DMS79 (cell line): ENCODE measurements at regions not wholly inside any gene's neighbourhood (a gene's known extent, or its start where the extent isn't known, plus 50 kb on each side); places are given as distances from the start of the nearest gene placed in this dataset.
"Not testable (repeated sequence)": the region's sequence is repeated elsewhere in the genome, so short reads cannot be mapped to it uniquely, and the experiment has no call there.

Source experiments
- DNase-seq: peaks from one replicate; lab custom pipeline; 2025; lab: John Stamatoyannopoulos, UW

DNA sequence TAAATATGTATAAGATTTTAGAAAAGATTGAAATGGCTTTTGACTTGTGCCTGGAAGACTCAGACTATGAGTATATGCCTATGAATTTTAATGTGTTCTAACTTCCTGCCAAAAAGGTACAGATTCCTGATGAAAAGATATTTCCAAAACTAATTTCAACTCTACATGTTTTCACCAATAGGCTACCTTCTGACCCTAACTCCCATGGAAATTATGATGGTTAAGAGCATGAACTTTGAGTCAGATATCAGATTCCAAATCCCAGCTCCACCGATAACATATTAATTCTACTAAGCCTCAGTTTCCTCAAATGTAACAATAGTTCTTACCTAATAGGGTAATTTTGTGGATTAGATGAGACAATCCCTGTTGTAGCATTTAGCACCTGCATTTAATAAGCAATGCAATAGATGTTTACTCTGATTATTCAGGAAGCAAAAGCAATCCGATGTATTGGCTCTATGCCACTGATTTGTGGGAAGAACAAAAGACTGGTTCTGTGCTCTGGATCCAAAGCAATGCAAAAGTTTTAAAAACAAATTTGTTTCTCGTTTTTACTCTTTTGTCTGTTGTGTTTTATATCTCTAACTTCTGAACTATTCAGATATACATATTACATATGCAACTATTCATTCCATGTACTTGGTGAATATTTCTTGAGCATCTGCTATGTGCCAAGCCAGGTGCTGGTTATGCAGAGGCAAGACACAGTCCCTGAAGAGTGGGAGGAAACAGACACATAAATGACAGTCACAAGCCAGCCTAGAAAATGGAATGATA lies 115.4 kb downstream of the GATA6 start:
- DNase-seq: no peak

DNA sequence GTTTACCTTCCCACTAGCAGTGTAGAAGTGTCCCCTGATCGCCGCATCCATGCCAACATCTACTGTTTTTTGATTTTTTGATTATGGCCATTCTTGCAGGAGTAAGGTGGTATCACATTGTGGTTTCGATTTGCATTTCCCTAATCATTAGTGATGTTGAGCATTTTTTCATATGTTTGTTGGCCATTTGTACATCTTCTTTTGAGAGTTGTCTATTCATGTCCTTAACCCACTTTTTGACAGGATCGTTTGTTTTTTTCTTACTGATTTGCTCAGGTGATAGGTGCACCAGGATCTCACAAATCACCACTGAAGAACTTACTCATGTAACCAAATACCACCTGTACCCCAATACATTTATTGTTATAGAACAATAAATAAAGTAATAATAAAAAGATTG lies 114.5 kb downstream of the GATA6 start:
- not testable (repeated sequence) for DNase-seq

DNA sequence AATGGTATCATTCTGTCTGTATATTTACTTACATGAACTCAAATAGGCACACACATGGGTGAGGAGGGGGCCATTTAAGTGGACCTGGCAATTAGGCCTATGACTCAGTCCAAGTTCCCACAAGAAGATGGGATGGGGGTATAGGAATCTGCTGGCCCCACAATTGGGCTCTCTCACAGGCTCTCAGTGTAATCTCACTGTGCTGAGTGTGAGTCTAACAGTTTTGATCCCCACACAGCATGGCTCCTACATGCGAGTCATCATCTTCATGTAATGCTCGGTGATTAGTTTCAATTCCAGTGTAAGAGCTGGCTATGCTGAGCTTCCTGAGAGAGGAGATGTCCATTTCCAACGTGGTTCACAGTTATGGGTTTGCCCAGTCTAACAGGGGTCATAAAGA lies 114.0 kb downstream of the GATA6 start:
- no peak for DNase-seq

DNA sequence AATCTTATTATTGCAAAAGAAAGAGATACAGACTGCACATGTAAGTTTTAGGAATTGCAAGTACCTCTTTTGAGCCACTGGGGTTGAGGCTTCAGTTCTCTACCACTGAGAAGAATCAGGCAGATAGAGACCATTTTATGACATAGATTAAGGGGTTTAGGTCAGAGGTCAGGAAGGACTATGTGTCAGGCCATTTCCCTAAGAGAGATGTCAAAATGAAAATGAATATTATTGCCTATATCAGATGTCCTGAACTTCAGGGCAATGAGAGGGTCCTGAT lies 113.7 kb downstream of the GATA6 start:
- DNase-seq: no peak

DNA sequence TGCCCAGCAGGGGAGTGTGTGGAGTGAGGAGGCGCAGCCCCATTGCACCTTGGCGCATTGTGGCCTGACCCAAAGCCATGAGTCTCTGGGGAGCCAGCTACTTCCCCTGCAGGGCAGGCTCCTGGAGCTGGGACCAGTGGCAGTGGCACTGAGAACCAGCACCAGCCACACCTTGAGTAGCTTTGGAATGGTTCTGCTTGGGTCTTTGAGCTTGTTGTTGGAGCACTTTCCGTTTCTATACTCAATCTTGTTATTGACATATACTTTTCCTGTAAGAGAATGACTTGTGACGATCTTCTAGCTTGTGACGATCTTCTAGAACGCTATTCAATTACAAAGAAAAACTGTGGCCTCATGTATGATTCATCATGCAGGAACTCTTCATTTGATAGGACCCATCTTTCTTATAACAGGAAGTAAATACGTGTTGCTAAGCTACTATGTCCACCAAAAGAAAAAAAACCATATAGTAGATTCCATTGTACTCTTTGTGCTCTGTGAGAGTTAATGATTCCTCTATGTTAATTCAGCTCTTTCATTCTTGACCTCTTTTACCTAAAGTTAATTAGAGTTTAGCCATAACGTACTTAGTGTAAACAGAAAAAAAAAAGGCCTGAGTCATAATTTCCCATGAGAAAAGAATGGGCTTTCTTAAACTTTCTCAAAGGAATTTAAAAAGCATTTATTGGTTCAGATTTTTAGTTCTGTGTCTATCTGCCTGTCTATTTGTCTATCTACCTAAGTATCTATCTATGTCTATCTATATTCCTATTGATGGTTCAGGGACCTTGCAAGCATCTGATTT lies 113.1 kb downstream of the GATA6 start:
- no peak for DNase-seq

DNA sequence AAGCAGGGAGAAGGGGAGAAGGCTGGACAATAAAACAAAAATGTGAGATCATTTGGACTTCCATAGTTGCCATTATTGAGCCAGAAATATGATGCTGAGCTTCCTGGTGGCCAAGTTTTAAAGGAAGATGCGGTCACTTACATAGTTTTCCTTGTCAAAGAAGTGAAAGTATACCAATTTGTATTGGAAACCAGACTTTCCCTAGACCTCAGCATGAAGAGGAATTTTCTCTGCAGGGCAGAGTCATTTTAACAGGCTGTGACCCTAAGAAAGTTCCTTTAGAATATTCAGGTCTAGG lies 111.0 kb downstream of the GATA6 start:
- DNase-seq: no peak

DNA sequence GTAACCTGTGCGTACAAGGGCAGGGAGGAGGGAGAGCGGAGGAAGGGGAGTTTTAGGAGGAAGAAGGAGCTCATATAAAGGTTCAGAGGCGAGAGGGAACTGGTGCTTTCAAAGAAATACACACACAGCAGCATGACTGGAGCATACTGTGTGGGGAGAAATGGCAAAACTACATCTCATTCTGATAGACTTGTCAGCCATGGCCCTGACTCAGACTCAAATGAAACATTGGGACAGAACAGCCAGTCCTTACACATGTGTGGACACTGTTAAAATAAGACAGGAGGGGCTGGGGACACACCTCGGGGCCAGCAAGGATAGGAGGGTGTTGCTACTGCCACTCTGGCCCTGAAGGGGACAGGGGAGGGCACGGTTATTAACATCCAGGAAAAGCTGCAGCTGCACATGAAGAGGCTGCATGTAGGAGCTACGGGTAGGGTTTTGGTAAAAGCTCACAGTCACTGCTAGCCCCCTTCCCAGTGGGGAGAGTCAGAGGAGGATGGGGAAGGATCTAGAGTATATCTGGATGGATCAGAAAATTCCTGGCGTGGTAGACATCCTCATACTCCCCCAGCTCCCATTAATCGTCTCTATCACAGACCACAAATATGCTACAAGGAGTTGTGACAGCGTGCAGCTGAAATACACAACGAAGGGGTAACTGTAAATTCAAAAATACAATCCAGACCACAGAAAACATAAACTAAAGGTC lies 110.5 kb downstream of the GATA6 start:
- no peak for DNase-seq

DNA sequence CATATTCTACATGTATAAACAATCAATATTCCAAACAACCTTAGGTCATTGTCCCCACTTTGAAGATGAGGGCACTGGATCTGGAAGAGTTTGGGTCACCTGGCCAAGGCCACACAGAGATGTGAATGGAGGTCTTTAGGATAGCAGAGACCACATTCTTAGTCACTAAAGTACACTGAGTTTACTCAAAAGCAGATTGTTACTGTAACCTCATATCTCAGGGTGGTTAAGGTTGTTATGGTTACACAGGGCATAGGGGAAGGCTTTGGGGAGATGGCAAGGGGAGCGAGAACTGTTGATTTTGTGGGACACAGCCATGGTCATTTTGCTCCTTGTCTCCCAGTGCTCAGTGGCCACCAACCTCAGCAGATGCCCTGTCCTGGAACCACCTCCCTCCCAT lies 109.4 kb downstream of the GATA6 start:
- no peak for DNase-seq

DNA sequence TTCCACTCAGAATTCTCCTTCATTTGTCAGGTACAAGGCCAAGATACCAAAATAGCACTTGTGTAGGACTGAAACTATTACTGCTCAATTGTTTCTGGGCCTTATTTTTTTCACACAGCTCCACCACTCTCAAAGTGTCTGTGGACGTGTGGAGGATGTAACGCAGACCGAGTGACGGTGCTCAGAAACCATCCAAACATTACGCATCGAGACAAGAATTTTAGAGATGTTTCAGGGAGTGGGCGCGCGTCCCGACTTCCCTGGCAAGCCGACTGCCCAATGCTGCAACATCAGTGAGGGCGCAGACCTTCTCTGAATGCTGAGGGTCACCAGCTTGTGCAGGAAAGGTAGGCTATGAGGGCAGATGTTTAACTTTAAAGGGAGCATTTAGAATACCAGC lies 108.4 kb downstream of the GATA6 start:
- no peak for DNase-seq

DNA sequence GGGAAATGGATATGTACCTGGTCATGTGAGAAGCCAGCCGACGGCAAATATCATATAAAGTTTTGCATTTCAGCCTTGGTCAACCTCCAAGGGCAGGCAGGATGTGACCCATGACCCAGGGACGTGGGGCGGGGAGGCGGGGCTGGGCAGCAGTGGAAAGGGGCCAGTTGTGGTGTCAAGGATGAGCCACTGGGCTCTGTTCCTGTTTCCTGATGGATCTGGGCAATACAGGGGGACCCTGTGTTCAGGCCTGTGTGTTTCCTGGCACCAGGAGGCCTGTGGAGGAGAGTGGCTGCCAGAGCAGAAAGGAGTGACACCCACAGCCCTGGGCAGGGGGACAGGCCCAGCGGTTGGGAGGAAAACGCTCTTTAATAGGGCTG lies 106.9 kb downstream of the GATA6 start:
- DNase-seq: no peak

DNA sequence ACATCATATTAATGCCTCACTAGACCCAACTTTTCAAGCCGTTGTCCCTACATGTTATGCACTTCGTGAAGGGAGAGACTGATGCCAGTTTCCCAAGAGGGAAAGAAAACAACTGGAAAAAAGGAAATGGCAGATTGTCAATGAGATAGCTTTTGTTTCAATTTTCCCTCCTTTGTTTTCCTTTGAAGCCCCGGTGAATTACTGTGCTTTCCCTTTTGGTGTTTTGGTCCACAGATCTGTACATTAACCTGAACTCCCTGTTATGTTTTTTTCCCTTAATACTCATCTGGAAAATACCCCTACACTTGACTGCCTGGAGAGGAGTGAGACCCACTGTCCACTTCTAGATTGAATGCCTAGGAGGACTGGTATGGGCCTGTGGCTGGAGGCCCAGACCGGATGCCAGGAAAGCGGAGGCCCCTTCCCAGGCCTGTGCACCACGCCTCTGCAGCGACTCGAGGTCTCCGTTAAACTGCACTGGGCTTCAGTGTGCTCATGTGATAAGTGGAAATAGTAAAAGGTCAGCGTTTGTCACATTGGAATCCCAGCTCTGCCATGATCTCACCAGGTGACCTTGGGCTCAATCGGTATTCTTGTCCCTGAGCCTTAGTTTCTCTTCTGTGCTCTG lies 106.4 kb downstream of the GATA6 start:
- no peak for DNase-seq

DNA sequence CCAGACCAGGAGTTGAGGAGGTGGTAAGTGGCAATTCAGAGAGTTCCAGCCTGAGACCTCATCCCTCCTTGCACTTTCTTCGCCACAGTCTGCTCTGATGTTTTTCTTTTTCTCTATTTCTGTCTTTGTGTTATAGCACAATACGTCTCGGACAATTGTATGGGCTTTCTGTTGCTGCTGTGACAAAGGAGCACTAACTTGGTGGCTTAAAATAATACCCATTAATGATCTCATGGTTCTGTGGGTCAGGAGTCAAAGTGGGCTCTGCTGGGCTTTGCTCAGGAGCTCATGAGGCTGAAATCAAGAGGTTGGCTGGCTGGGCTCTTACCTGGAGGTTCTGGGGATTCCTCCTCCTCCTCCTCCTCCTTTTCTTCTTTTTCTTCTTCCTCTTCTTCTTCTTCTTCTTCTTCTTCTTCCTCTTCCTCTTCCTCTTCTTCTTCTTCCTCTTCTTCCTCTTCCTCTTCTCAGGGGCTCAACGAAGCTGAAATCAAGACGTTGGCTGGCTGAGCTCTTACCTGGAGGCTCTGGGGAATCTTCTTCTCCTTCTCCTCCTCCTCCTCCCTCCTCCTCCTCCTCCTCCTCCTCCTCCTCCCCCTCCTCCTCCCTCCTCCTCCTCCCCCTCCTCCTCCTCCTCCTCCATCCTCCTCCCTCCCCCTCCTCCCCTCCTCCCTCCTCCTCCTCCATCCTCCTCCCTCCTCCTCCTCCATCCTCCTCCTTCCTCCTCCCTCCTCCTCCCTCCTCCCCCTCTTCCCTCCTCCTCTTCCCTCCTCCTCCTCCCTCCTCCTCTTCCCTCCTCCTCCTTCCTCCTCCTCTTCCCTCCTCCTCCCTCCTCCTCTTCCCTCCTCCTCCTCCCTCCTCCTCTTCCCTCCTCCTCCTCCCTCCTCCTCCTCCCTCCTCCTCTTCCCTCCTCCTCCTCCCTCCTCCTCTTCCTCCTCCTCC lies 104.0 kb downstream of the GATA6 start:
- DNase-seq: no peak

DNA sequence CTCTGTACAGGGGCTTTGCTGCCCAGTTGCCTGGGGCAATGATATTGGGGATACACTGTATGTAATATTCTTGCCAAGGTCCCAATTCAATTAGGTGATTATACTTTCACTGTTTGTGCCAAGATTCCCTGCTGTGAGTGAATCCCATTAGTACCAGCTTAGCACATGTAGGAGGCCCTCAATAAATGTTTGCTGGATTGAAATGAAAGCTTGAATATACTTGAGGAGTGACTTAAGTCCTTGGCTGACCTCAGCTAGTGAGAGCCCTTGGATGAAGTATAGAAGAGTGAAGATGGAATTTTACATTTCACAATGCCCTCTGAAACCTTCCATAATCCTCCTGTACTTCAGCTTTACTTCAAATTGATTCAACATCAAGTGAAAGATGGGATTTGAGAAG lies 102.9 kb downstream of the GATA6 start:
- no peak for DNase-seq

DNA sequence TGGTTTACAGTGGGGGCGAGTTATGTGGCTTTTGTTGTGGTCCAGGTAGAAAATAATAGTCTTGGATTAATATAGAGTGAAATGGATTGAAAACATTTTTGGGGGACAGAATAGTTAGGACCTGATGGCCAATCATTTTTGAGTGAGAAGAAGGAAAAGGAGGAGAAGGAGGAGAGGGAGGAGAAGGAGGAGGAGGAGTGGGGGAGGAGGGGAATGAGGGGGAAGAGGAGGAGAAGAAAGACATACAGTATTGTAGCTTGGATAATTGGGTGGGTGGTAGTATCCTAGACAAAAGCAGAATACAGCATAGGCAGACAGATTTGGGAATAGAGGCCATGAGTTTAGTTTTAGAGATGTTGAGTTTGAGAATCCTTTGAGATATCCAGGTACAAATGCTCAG lies 101.6 kb downstream of the GATA6 start:
- DNase-seq: no peak

DNA sequence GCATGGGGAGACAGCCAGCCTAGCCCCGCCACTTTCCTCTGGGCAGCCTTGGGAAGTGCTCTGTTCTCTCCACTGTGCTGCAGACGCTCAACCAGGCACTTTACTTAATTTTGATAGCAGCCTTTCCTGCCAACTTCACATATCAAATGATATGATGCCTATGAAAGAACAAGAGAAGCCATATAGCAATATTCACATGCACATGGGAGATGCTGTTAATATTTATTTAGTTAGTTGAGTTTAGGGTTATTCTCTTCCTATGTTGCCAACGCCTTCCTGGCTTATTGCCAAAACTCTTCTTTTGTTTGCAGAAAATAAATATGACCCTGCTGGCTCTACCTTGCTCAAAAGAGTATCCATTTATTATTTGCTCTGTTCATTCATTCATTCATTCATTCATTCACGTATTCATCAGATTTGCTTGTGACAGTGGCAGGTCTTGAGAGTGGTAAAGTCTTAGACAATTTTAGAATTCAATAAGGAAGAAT lies 99.3 kb downstream of the GATA6 start:
- DNase-seq: no peak

DNA sequence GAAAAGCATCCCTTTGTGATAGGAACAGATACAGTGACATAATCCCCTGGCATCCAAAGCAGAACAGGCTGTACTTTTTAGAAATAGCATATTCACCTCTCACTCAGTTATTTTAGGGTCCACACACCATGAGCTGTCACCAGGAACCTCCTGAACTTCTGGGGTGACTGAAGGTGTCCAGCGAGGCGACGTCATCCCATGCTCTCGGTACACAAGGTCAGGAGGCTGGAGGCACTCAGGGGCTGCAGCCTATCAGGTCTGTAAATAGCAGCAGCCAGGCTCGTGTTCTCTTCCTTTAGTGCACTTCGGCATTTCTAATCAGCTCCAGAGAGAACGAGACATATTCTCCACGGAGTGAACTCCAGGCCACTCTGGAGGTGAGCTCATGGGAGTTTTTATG lies 98.3 kb downstream of the GATA6 start:
- DNase-seq: no peak

DNA sequence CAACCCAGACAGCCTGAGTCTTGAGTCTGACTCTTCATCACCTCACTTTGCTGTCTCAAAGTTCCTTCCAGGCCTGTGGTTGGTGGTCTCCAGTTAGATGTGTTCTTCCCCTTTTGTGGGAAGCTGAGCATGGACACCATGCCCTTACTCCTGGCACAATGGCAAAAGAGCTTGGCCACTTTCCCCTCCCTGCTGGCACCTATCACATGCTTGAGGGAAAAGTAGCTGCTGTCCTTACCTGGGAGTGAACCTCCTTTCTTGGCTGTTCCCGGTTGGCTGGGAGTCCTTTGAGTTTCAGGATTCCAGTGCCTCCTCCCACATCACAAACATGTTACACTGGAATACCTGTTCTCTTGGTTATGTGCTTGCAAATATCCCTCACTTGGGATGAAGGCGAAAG lies 97.8 kb downstream of the GATA6 start:
- no peak for DNase-seq

DNA sequence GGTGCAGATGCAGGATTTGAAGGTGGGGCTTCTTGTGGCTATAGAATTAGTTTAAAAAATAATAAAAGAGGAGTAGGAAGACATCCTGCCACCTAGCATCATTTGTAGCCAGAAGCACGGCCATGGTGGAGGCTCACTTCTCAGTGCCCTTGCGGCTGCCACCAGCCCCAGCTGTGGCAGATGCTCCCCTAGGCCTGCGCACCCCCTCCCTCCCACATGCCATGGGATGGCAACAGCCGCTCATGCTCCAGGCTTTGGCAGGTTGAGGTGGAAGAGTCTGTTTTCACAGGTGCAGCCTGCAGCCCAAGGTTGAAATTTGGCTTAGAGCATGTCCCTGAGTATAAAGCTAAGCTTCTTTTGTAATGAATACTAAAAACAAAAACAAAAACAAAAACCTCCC lies 96.4 kb downstream of the GATA6 start:
- DNase-seq: no peak

DNA sequence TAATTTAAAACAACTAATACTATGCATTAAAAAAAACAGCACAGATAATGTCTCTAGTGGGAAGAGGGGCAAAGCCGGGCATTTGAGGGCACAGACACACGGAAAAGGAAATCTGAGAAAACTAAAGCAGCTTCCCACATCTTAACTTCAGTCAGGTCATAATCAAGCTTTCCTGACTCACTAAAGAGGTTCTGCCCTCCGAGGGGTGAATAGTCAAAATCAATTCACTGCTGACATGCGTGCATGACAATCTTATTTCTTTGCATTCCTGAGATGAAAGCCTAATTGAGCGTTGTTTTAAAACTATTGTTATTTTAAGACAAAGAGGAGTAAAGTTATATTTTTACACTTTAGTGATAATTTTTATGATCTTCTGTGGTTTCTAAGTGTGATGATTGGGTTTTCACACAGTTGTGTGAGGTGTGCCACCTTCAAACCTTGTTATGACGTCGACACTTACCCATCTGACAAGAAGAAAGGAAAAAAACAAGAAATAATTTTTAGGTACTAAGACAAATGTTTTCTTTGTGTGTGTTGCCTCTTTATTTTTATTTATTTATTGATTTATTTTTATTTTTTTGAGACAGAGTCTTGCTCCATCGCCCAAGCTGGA lies 90.9 kb downstream of the GATA6 start:
- no peak for DNase-seq

DNA sequence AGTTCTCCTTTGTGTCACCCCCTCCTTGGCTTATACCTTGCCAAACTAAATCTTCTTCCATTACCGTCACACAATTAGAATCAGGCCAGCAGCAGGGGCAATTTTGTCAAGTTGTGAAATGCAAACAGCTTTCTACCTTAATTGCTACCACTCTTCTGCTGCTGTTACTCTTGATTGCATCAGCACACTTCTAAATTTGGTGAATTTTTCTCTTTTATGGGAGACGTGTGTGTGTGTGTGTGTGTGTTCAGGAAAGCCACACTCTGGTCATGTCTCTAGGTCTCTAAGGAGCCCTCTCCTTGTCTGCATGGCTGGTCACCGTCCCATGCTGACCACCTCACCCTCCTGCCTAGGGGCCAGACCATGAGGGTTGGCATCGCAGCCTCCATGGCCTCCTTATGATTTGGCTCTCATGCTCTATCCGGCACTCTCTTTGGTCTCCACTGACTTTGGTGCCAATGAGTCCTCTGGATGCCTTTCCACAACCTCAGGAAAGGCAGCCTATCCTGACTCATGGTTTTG lies 87.7 kb downstream of the GATA6 start:
- no peak for DNase-seq

DNA sequence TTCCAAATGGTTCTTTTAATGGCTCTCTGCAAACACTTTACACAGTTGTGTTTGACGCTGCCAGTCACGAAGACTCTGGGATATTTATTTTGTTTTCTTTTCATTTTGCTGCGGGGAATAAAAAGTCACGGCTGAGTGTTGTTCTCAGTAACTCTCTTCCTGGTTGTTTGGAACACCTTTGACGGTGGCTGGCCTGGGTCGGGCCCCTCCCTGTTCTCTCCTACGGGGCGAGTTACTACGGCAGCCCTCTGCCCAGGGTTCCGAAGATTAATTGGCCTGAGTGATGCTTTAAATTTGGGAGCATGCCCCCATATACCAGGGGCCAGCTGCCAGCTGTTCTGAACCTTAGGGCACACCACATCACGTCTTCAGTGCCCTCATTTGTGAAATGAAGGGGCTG lies 84.7 kb downstream of the GATA6 start:
- no peak for DNase-seq
